SK-N-SH (cell line): ENCODE measurements at regions not wholly inside any gene's neighbourhood (a gene's known extent, or its start where the extent isn't known, plus 50 kb on each side); places are given as distances from the start of the nearest gene placed in this dataset.

Experiments
- CTCF ChIP-seq: fragments of 200-600 bp; sonication (generic); IDR thresholded peaks from 2 replicates; pipeline ENCODE4 v1.6.1; 2017; ENCODE audit warnings: antibody characterized with exemption, mild to moderate bottlenecking, moderate library complexity
- GABPA ChIP-seq: IDR thresholded peaks from 2 replicates; pipeline ENCODE4 v1.4.0; 2012; ENCODE audit warnings: low read depth, mild to moderate bottlenecking
- JUND ChIP-seq: IDR thresholded peaks from 2 replicates; pipeline ENCODE4 v1.4.0; 2012
- MAX ChIP-seq: IDR thresholded peaks from 2 replicates; pipeline ENCODE4 v1.4.0; 2012; ENCODE audit warnings: low read depth
- MXI1 ChIP-seq: IDR thresholded peaks from 2 replicates; pipeline ENCODE4 v1.6.1; 2012; ENCODE audit warnings: mild to moderate bottlenecking, low read depth, low read length, improper control_type of control experiment
- RFX5 ChIP-seq: IDR thresholded peaks from 2 replicates; pipeline ENCODE4 v1.6.1; 2012; ENCODE audit warnings: mild to moderate bottlenecking, improper control_type of control experiment, low read length
- SMC3 ChIP-seq: IDR thresholded peaks from 2 replicates; pipeline ENCODE4 v1.6.1; 2012; ENCODE audit warnings: low read depth, low read length, improper control_type of control experiment
- USF1 ChIP-seq: IDR thresholded peaks from 2 replicates; pipeline ENCODE4 v1.4.0; 2012; ENCODE audit warnings: low read depth, borderline replicate concordance

- TF ChIP-seq CTCF, result no peak
- TF ChIP-seq RFX5, result no peak
- TF ChIP-seq MXI1, result no peak
- no peak for TF ChIP-seq SMC3
- no peak for TF ChIP-seq MAX
- TF ChIP-seq JUND, result no peak
- no peak for TF ChIP-seq USF1
- no peak for TF ChIP-seq GABPA
Observed at GRCh38 chr11:26780376-26781085, 58.7 kb upstream of the SLC5A12 start.
